ENCODE measurements at regions not wholly inside any gene's neighbourhood (a gene's known extent, or its start where the extent isn't known, plus 50 kb on each side); places are given as distances from the start of the nearest gene placed in this dataset.
"Not testable (repeated sequence)": the region's sequence is repeated elsewhere in the genome, so short reads cannot be mapped to it uniquely, and the experiment has no call there.

DNA sequence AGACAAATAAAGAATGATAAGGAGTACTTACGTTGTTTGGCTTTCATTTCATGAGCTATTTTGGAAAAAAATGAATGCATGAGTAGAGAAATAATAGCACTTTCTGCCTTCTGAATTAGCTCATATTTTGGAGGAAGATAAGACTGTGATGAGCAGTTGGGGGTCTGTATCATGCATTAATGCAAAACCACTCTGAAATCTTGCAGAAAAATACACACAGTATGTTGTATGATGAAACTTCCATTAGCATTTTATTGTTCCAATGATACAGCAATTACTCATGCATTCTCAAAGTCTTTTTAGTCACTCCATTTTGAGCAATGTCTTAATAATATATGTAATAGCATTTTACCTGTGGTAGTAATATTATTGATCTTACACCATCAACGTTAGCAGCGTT lies 571.0 kb downstream of the CDH8 start:
- TF ChIP-seq, protein P1, sequence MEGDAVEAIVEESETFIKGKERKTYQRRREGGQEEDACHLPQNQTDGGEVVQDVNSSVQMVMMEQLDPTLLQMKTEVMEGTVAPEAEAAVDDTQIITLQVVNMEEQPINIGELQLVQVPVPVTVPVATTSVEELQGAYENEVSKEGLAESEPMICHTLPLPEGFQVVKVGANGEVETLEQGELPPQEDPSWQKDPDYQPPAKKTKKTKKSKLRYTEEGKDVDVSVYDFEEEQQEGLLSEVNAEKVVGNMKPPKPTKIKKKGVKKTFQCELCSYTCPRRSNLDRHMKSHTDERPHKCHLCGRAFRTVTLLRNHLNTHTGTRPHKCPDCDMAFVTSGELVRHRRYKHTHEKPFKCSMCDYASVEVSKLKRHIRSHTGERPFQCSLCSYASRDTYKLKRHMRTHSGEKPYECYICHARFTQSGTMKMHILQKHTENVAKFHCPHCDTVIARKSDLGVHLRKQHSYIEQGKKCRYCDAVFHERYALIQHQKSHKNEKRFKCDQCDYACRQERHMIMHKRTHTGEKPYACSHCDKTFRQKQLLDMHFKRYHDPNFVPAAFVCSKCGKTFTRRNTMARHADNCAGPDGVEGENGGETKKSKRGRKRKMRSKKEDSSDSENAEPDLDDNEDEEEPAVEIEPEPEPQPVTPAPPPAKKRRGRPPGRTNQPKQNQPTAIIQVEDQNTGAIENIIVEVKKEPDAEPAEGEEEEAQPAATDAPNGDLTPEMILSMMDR (IDR thresholded peaks at IDR 0.05; ENCODE audit: borderline replicate concordance, insufficient read depth, low read depth, low read length), result no peak
- H3K4me3 ChIP-seq (ENCODE audit: low read depth, low read length), result no peak overlapping the region

DNA sequence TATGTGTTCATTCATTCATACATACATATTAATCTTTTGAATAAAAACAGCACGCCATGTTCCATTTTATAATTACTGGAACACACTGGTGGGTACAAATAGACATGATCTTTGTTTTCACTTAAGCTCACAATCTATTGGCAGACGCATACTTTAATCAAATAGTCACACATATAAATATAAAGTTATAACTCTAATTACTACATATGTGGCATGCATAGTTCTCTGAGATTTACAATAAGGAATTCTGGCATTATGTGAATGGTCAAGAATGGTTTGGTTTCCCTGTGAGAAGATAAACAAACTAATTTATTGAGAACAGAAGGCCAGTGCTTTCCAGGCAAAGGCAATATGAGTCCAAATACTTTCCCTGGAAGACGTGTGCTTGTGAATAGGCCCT lies 576.2 kb downstream of the CDH8 start:
- no peak overlapping the region for H3K4me3 ChIP-seq (ENCODE audit: low read depth, low read length)
- TF ChIP-seq, protein P1 (IDR thresholded peaks at IDR 0.05; ENCODE audit: borderline replicate concordance, insufficient read depth, low read depth, low read length), result no peak

DNA sequence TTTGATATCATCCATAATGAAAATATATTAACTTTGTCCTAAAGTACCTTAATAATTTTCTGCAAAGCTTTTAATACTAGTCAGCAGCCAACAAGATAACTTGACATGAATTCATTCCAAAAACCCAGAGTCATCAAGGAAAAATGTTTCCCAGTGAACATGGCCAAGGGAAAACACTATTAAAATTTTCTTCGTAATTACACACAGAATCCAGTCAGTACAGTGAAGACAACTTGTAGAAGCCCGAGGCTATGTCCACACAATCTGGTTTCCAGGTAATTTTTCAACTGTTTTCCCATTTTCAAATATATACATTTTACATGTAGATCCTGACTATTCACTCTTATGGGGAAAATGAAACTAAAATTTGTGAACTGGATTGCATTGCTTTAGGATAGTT lies 600.9 kb downstream of the CDH8 start:
- TF ChIP-seq, protein P1 (IDR thresholded peaks at IDR 0.05; ENCODE audit: borderline replicate concordance, insufficient read depth, low read depth, low read length), result no peak
- H3K4me3 ChIP-seq (ENCODE audit: low read depth, low read length), result no peak overlapping the region

DNA sequence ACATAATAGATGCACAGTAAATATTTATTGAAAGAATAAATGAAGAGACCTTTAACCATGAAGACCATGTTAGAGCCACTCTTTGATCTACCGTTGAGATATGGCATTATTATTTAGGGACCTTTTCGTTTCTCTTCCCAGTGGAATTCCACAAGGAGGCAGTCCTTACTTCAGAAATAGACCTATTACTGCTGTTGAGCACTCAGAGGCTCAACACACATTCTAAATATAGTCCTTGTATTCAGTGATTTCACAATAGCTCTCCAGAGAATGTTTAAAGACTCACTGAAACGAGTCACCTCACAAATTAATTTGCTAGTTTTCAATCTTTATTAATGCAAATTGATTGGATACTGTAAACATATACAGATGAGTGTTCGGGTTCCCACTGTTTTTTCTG lies 603.8 kb downstream of the CDH8 start:
- H3K4me3 ChIP-seq (ENCODE audit: low read depth, low read length), result no peak overlapping the region

DNA sequence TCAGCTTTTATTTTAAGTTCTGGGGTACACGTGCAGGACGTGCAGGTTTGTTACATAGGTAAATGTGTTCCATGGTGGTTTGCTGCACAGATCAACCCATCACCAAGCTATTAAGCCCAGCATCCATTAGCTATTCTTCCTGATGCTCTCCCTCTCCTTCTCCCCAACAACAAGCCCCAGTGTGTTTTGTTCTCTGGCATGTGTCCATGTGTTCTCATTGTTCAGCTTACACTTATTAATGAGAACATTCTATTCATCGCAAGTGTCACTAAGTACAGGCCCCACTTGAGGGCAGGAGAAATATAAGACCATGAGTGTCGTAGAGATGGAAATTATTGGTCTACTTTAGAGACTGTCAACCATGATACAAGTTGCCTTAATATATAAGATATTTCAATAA lies 615.1 kb downstream of the CDH8 start:
- TF ChIP-seq, protein P1 (IDR thresholded peaks at IDR 0.05; ENCODE audit: borderline replicate concordance, insufficient read depth, low read depth, low read length), result no peak
- H3K4me3 ChIP-seq (ENCODE audit: low read depth, low read length), result no peak overlapping the region

More for the DNA sequence above, 603.8 kb downstream of the CDH8 start:
- TF ChIP-seq, protein P1 (IDR thresholded peaks at IDR 0.05; ENCODE audit: borderline replicate concordance, insufficient read depth, low read depth, low read length), result no peak

DNA sequence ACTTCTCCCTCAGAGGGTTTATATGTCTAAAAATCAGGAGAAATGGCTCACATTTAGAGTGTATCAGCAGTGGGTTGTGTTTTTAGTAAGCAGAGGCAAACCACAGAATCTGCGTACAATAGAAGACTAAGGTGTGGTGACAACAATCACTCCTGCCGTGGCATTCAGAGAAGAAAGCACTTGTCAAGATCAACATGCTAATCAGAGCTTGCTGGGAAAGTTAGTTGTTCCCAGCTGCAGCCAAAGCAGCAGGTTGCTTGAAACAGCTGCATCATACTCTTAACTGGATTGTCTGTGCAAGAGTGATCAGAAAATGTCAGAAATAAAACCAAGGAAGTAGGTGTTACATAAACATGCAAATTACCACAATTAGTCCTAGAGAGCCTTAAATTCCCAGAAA lies 616.4 kb downstream of the CDH8 start:
- TF ChIP-seq, protein P1 (IDR thresholded peaks at IDR 0.05; ENCODE audit: borderline replicate concordance, insufficient read depth, low read depth, low read length), result no peak
- no peak overlapping the region for H3K4me3 ChIP-seq (ENCODE audit: low read depth, low read length)

DNA sequence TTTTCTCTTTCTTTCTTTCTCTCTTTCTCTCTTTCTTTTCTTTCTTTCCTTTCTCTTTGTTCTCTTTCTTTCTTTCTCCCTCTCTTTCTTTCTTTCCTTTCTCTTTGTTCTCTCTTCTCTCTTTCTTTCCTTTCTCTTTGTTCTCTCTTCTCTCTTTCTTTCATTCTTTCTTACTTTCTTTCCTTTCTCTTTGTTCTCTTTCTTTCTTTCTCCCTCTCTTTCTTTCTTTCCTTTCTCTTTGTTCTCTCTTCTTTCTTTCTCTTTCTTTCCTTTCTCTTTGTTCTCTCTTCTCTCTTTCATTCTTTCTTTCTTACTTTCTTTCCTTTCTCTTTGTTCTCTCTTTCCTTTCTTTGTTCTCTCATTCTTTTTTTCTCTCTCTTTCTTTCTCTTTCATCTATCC lies 617.4 kb downstream of the CDH8 start:
- H3K4me3 ChIP-seq (ENCODE audit: low read depth, low read length), result not testable (repeated sequence)

DNA sequence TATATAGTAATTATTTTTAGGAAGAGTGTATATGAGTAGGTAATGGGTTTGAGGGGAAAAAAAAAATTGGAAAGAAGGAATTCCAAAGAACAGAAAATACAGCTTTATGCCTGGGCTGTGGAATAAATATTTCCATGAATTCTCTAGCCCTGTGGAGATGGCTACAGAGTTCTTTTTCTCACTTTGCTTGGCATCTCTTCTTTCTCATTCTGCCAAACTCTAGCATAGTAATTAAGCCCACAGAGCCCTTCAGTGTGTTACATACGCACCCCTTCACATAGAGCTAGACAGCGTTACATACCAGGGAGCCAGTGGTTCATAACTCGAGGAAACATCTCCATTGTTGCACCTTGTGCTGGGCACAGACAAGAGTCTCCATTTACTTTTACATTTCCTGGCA lies 621.1 kb downstream of the CDH8 start:
- no peak overlapping the region for H3K4me3 ChIP-seq (ENCODE audit: low read depth, low read length)
- TF ChIP-seq, protein P1 (IDR thresholded peaks at IDR 0.05; ENCODE audit: borderline replicate concordance, insufficient read depth, low read depth, low read length), result no peak
